ENCODE measurements at regions not wholly inside any gene's neighbourhood (a gene's known extent, or its start where the extent isn't known, plus 50 kb on each side); places are given as distances from the start of the nearest gene placed in this dataset.

DNA sequence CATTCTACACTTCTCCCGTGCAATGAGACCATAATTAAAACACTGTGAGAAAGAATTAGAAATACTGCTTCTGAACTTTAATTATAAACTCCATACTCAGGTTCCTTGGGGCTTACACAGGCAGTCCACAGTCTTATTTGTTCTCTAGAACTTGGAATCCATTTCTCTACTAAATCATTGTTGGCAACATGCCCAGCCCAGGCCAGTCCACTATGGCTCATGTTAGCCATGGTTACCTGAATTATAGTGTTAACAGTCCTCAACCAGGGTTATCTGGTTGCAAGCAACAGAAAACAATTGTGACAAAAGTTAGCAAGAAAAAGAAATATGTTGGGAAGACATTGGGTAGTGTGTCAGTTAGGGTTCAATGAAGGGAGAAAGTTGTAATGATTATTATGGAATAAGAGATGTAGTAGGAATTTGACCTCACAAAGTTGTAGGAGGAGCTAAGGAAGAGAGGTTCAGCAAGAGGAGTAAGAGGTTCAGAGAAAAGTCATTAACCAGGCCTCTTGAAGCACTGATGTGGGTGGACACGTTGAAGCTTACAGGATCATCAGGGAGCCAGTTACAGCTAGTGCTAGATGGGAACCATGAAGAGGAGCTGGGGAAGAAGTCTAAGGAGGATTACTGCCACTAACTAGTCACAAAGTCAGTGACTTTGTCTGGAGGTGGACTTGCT, 120.2 kb upstream of the ADRA1D start:
- ATAC-seq (ENCODE audit: insufficient number of reproducible peaks, low FRiP score, low read depth) (no peak), DNase-seq (ENCODE audit: low spot score) (no peak)
- TF ChIP-seq, protein P1, sequence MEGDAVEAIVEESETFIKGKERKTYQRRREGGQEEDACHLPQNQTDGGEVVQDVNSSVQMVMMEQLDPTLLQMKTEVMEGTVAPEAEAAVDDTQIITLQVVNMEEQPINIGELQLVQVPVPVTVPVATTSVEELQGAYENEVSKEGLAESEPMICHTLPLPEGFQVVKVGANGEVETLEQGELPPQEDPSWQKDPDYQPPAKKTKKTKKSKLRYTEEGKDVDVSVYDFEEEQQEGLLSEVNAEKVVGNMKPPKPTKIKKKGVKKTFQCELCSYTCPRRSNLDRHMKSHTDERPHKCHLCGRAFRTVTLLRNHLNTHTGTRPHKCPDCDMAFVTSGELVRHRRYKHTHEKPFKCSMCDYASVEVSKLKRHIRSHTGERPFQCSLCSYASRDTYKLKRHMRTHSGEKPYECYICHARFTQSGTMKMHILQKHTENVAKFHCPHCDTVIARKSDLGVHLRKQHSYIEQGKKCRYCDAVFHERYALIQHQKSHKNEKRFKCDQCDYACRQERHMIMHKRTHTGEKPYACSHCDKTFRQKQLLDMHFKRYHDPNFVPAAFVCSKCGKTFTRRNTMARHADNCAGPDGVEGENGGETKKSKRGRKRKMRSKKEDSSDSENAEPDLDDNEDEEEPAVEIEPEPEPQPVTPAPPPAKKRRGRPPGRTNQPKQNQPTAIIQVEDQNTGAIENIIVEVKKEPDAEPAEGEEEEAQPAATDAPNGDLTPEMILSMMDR (IDR thresholded peaks at IDR 0.05) = no peak
- H3K36me3 ChIP-seq = no peaks in the 10 kb centered on the region
- no peak overlapping the region for H3K27ac ChIP-seq
- H3K27me3 ChIP-seq (replicated peaks; ENCODE audit: insufficient read depth) = no peaks in the 10 kb centered on the region
- no peak overlapping the region for H3K4me3 ChIP-seq
- no peaks in the 10 kb centered on the region for H3K4me1 ChIP-seq (ENCODE audit: control insufficient read depth in 1 of 2, low read depth in 2 of 2)
- no peaks in the 10 kb centered on the region for H3K9me3 ChIP-seq

DNA sequence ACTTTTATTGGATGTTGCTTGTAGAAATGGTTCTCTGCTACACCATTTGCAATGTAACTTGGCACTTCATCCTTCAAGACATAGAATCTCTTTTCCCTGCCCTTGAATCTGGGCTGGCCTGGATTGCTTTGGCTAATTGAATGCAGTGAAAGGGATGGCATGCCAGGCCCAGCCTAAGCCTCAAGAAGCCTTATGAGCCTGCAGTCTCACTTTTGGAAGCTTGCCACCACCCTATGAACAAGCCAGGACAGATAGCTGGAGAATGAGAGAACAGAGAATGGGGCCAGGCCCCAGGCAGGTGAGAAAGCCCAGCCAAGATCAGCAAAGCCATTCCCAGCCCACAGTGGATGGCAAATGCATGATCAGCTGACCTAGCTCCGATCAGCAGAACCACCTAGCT, 117.0 kb upstream of the ADRA1D start:
- Histone ChIP-seq H3K9me3 (no peaks in the 10 kb centered on the region), H3K27me3 (replicated peaks; ENCODE audit: insufficient read depth) (no peaks in the 10 kb centered on the region), H3K36me3 (no peaks in the 10 kb centered on the region), H3K27ac (no peak overlapping the region), H3K4me1 (ENCODE audit: control insufficient read depth in 1 of 2, low read depth in 2 of 2) (no peaks in the 10 kb centered on the region), H3K4me3 (no peak overlapping the region)
- no peak for DNase-seq (ENCODE audit: low spot score)
- ATAC-seq (ENCODE audit: insufficient number of reproducible peaks, low FRiP score, low read depth) = no peak
- TF ChIP-seq, protein P1 (IDR thresholded peaks at IDR 0.05) = no peak

DNA sequence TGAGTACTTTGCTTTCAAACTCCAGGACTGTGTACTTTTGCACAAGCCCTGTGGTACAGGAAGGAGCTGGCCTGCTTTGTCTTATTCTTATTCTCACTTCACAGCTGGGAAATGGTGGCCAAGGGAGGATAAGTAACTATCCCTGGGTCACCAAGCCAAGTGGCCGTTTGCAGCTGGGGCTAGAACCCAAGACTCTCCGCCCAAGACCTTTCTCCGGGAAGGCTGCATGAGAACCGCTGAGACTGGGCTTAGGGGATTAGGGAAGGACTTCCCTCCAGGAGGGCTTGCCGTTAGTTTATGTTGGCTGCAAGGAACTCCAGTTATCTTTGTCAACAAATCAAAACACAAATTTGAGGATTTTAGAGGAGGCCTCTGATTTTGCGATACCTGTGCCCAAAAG, 109.5 kb upstream of the ADRA1D start:
- Histone ChIP-seq H3K4me1 (ENCODE audit: control insufficient read depth in 1 of 2, low read depth in 2 of 2) (peaks cover 0 to 3% of the 10 kb centered on the region in 2 donors), H3K27me3 (replicated peaks; ENCODE audit: insufficient read depth) (no peaks in the 10 kb centered on the region), H3K36me3 (no peaks in the 10 kb centered on the region), H3K27ac (no peak overlapping the region), H3K4me3 (no peak overlapping the region), H3K9me3 (no peaks in the 10 kb centered on the region)
- TF ChIP-seq, protein P1 (IDR thresholded peaks at IDR 0.05) = no peak
- DNase-seq (ENCODE audit: low spot score) (no peak), ATAC-seq (ENCODE audit: insufficient number of reproducible peaks, low FRiP score, low read depth) (no peak)

DNA sequence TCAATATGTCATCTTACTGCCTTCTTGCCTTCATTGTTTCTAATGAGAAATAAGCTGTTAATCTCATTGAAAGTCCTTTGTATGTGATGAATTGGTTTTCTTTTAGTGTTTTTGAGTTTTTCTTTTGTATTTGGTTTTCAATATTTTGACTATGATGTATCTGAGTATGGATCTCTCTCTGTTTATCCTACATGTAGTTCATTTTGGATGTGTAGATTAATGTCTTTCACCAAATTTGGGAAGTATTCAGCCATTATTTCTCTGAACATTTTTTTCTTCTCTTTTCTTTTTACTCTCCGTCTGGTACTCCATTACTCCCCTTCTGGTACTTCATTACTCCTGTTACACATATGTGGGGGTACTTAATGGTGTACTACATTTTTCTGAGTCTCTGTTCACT, 103.3 kb upstream of the ADRA1D start:
- H3K4me3 ChIP-seq = no peak overlapping the region
- TF ChIP-seq, protein P1 (IDR thresholded peaks at IDR 0.05) = no peak
- DNase-seq (ENCODE audit: low spot score) (no peak), ATAC-seq (ENCODE audit: insufficient number of reproducible peaks, low FRiP score, low read depth) (no peak)
- H3K27me3 ChIP-seq (replicated peaks; ENCODE audit: insufficient read depth) = no peaks in the 10 kb centered on the region
- H3K36me3 ChIP-seq = no peaks in the 10 kb centered on the region
- no peaks in the 10 kb centered on the region for H3K4me1 ChIP-seq (ENCODE audit: control insufficient read depth in 1 of 2, low read depth in 2 of 2)
- no peak overlapping the region for H3K27ac ChIP-seq
- peaks cover 6% of the 10 kb centered on the region for H3K9me3 ChIP-seq

DNA sequence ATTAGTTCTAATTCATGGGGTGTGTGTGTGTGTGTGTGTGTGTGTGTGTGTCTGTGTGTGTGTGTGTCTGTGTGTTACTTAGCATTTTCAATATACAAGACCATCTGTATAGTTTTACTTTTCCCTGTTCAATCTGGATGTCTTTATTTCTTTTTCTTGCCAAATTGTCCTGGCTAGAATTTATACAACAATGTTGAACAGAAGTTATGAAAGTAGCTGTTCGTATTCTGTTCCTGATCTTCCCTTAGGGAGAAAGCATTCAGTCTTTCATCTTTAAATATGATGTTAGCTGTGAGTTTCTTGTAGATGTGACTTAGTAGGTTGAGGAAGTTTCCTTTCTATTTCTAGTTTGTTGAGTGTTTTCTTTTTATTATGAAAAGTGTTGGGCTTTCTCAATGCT, 101.0 kb upstream of the ADRA1D start:
- Histone ChIP-seq H3K9me3 (peaks cover 6% of the 10 kb centered on the region), H3K4me3 (no peak overlapping the region), H3K36me3 (no peaks in the 10 kb centered on the region), H3K4me1 (ENCODE audit: control insufficient read depth in 1 of 2, low read depth in 2 of 2) (no peaks in the 10 kb centered on the region), H3K27me3 (replicated peaks; ENCODE audit: insufficient read depth) (no peaks in the 10 kb centered on the region), H3K27ac (no peak overlapping the region)
- DNase-seq (ENCODE audit: low spot score) = no peak
- no peak for ATAC-seq (ENCODE audit: insufficient number of reproducible peaks, low FRiP score, low read depth)
- TF ChIP-seq, protein P1 (IDR thresholded peaks at IDR 0.05) = no peak

Data from thoracic aorta (tissue), 2 donors.